ENCODE measurements at regions not wholly inside any gene's neighbourhood (a gene's known extent, or its start where the extent isn't known, plus 50 kb on each side); places are given as distances from the start of the nearest gene placed in this dataset.

DNA sequence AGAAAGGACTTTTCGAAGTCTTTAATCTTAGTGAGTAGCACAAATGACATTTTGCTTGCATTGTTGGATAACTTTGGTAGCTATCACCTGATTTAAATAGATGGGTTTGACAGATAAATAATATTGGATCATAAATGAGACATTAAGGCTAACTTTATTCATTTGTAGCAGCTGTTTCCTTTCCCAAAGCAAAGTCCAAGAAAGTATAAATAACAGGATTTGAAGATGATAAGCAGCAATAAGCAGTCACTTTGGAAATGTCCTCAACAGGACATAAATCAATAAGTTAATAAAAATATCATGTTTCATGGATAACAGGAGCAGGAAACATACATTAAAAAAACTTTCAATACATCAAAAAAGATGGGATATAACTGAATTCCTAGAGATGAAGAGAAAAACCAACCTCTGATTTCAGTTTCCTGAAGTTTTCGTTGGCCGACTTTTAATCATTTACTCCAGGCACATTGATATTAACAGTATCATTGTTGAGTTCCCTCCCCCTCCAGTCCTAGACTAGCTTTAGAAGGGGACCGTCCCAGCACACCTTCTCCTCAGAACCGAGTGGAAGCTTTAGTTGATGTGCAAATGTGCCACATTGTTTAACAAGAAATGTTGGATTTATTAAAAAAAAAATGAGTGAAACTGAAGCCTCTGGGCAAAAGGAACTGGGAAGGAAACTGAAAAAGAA lies 169.9 kb upstream of the AGA start:
- DNase-seq (ENCODE audit: low read depth): no peak
- H3K4me3 ChIP-seq (ENCODE audit: control insufficient read depth, low read depth, low read length): no peak overlapping the region
- TF ChIP-seq, protein P1, sequence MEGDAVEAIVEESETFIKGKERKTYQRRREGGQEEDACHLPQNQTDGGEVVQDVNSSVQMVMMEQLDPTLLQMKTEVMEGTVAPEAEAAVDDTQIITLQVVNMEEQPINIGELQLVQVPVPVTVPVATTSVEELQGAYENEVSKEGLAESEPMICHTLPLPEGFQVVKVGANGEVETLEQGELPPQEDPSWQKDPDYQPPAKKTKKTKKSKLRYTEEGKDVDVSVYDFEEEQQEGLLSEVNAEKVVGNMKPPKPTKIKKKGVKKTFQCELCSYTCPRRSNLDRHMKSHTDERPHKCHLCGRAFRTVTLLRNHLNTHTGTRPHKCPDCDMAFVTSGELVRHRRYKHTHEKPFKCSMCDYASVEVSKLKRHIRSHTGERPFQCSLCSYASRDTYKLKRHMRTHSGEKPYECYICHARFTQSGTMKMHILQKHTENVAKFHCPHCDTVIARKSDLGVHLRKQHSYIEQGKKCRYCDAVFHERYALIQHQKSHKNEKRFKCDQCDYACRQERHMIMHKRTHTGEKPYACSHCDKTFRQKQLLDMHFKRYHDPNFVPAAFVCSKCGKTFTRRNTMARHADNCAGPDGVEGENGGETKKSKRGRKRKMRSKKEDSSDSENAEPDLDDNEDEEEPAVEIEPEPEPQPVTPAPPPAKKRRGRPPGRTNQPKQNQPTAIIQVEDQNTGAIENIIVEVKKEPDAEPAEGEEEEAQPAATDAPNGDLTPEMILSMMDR (IDR thresholded peaks at IDR 0.05; ENCODE audit: control insufficient read depth, insufficient read depth, low read depth, low read length, missing control alignments): no peak

DNA sequence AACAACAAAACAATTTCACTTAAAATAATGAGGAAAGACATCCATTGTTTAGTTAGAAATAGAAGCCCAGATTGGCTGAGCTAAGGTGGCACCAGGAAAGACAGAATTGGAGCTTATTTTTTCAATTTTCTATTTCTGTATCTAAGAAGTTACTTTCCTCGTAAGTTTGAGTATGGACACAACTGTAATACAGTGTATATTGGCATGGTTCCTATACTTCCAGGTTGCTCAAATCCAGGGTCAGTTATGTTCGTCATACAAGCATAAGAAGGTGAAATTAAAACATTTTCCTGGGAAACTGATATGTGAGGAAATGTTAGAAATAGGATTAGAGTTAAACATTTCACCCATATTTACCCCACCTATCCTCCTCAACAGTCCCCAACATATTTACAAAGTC lies 170.4 kb upstream of the AGA start:
- no peak for DNase-seq (ENCODE audit: low read depth)
- TF ChIP-seq, protein P1 (IDR thresholded peaks at IDR 0.05; ENCODE audit: control insufficient read depth, insufficient read depth, low read depth, low read length, missing control alignments): no peak
- no peak overlapping the region for H3K4me3 ChIP-seq (ENCODE audit: control insufficient read depth, low read depth, low read length)

DNA sequence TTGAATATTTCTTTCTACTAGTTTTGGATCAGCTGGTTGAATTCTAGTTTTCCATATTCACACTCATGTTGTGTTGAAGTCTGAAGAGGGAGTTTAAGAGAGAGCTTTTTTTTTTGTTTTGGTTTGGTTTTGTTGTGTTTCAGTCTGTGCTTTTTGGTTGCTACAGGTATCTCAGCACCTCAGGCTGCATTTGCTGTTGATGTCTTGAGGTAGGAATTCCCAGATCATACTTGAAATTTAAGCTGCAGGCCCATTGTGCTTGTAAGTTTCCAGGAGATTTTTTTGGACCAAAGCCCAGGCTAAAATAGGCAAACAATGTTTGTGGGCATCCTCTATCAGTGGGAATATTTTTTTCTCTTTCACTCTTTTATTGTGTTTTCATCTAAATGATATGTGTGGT lies 190.2 kb upstream of the AGA start:
- TF ChIP-seq, protein P1 (IDR thresholded peaks at IDR 0.05; ENCODE audit: control insufficient read depth, insufficient read depth, low read depth, low read length, missing control alignments): no peak
- no peak for DNase-seq (ENCODE audit: low read depth)
- H3K4me3 ChIP-seq (ENCODE audit: control insufficient read depth, low read depth, low read length): no peak overlapping the region

DNA sequence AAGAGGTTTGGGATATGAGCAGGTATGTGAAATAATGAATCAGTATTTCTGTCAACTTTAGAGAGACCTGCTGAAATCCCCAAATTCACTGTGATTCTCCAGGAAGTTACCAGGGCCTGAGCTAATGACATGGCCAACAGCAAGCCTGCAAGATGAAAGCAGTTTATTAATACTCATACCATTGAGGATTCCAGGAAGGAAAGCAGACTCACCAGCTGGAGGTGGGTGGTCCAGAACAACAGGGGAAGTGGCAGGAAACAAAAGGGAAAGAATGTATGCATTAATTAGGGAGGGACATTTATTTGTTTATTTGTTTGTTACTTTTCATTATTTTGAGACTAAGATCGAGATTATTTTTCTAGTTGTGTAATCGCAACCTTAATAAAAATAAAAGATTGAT lies 196.6 kb upstream of the AGA start:
- no peak for DNase-seq (ENCODE audit: low read depth)
- no peak overlapping the region for H3K4me3 ChIP-seq (ENCODE audit: control insufficient read depth, low read depth, low read length)
- TF ChIP-seq, protein P1 (IDR thresholded peaks at IDR 0.05; ENCODE audit: control insufficient read depth, insufficient read depth, low read depth, low read length, missing control alignments): no peak

DNA sequence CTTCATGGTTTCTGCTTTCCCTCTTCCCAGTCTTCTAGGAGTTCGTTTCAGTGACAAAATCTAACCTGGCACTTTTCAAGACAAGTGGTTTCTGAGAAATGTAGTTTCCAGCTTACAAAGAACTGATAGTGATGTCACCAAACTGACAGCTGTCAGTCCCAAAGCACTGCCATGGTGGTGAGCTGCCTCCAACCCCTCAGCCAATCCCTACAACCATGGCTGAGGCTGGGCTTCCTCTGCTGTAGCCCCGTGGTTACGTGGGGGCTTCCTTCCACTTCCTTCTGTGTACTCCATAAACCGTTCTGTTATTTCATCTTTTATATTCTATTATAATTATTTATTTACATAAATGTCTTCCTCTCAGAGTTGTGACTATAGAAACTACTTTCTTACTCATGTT lies 198.6 kb upstream of the AGA start:
- TF ChIP-seq, protein P1 (IDR thresholded peaks at IDR 0.05; ENCODE audit: control insufficient read depth, insufficient read depth, low read depth, low read length, missing control alignments): no peak
- DNase-seq (ENCODE audit: low read depth): no peak

DNA sequence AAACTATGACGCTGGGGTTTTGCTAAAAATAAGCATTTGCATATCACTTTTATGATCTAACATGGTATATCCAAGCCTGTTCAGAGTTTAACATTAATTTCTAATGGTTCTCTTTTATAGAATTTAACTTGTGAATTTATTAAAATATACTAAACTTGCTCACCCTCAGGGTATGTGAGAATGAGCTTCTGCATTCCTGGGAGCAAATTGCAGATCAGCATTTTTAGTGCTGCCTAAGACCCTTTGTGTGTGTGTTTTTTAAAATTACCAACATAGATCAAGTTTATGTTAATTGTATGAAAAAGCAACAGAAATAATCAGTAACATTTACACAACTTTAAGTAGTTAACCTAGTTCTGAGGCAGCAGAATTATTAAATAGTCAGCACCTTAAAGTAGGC lies 218.0 kb upstream of the AGA start:
- no peak overlapping the region for H3K4me3 ChIP-seq (ENCODE audit: control insufficient read depth, low read depth, low read length)
- DNase-seq (ENCODE audit: low read depth): no peak
- TF ChIP-seq, protein P1 (IDR thresholded peaks at IDR 0.05; ENCODE audit: control insufficient read depth, insufficient read depth, low read depth, low read length, missing control alignments): no peak

More for the DNA sequence above, 198.6 kb upstream of the AGA start:
- no peak overlapping the region for H3K4me3 ChIP-seq (ENCODE audit: control insufficient read depth, low read depth, low read length)

All from AG09309 (cell line).